Chondrocyte (in vitro differentiated cells): ENCODE measurements at regions not wholly inside any gene's neighbourhood (a gene's known extent, or its start where the extent isn't known, plus 50 kb on each side); places are given as distances from the start of the nearest gene placed in this dataset.
"Not testable (repeated sequence)": the region's sequence is repeated elsewhere in the genome, so short reads cannot be mapped to it uniquely, and the experiment has no call there.

Experiments
- DNase-seq: peaks from one replicate; pipeline ENCODE4 v3.0.0; 2021; ENCODE audit warnings: mixed read lengths, low spot score
- H3K27ac Mint-ChIP-seq: one replicate; pipeline ENCODE4 v1.8.0; 2021; ENCODE audit warnings: mild to moderate bottlenecking, moderate library complexity, mixed read lengths; ENCODE audit not compliant: unreplicated experiment
- H3K27me3 Mint-ChIP-seq: 2 replicates; pipeline ENCODE4 v1.8.0; 2021; ENCODE audit warnings: low read depth, mixed read lengths
- H3K36me3 Mint-ChIP-seq: 2 replicates; pipeline ENCODE4 v1.8.0; 2021; ENCODE audit warnings: low read depth, mixed read lengths
- H3K4me1 Mint-ChIP-seq: 2 replicates; pipeline ENCODE4 v1.8.0; 2021; ENCODE audit warnings: low read depth, mild to moderate bottlenecking, mixed read lengths
- H3K4me3 Mint-ChIP-seq: one replicate; pipeline ENCODE4 v1.8.0; 2021; ENCODE audit warnings: mild to moderate bottlenecking, moderate library complexity, mixed read lengths; ENCODE audit not compliant: unreplicated experiment
- H3K9me3 Mint-ChIP-seq: 2 replicates; pipeline ENCODE4 v1.8.0; 2021; ENCODE audit warnings: low read depth, mixed read lengths
- TF ChIP-seq, protein P1 (sequence below): fragments of 200-600 bp; sonication (generic); IDR thresholded peaks from 2 replicates; pipeline ENCODE4 v1.5.0; 2021; ENCODE audit warnings: antibody characterized with exemption, mild to moderate bottlenecking, moderate library complexity

DNA sequence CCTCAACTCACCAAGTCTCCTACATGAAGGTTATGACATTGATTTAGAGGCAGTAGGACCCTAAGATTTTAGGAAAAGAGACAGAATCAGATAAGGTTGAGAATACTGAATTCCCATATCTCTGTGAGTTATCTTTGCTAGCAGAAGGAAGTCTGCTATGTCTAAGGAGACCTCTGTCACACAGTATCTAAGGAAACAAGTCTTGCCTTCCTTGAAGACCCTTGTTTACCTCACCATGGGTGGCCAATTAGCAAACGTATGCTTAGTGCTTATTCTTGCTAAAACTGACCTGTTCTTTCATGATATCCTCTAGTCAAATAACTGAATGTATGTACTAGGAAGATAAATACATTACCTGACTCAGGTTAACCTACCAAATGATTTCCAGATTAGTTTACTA, 855.4 kb upstream of the SLITRK1 start:
- no peaks in the 10 kb centered on the region for H3K9me3 Mint-ChIP-seq
- no peak overlapping the region for H3K27ac Mint-ChIP-seq
- H3K4me3 Mint-ChIP-seq, result no peak overlapping the region
- H3K27me3 Mint-ChIP-seq, result peaks cover 13% of the 10 kb centered on the region
- H3K4me1 Mint-ChIP-seq, result no peaks in the 10 kb centered on the region
- peaks cover 1% of the 10 kb centered on the region for H3K36me3 Mint-ChIP-seq
- TF ChIP-seq, protein P1, sequence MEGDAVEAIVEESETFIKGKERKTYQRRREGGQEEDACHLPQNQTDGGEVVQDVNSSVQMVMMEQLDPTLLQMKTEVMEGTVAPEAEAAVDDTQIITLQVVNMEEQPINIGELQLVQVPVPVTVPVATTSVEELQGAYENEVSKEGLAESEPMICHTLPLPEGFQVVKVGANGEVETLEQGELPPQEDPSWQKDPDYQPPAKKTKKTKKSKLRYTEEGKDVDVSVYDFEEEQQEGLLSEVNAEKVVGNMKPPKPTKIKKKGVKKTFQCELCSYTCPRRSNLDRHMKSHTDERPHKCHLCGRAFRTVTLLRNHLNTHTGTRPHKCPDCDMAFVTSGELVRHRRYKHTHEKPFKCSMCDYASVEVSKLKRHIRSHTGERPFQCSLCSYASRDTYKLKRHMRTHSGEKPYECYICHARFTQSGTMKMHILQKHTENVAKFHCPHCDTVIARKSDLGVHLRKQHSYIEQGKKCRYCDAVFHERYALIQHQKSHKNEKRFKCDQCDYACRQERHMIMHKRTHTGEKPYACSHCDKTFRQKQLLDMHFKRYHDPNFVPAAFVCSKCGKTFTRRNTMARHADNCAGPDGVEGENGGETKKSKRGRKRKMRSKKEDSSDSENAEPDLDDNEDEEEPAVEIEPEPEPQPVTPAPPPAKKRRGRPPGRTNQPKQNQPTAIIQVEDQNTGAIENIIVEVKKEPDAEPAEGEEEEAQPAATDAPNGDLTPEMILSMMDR, result no peak
- DNase-seq, result no peak

DNA sequence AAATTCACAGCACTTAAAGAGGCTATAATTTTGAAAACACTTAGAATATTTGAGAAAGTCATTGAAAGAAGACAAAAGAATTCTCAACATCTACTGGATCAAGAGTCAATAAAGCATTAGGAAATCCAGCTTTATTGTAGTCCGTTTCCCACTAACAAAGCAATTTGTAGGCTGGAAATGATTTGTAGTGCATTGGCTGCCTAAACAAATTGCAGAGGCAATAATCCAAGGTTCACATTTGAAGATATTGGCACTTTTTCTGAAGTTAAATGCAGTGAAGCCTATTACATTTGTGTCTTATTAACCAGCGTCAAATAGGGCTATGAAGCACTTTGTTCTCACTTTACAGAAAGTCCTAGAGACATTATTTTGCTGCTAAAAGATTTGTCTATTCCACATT, 848.1 kb upstream of the SLITRK1 start:
- Mint-ChIP-seq H3K4me3 (no peak overlapping the region), H3K27ac (no peak overlapping the region)

DNA sequence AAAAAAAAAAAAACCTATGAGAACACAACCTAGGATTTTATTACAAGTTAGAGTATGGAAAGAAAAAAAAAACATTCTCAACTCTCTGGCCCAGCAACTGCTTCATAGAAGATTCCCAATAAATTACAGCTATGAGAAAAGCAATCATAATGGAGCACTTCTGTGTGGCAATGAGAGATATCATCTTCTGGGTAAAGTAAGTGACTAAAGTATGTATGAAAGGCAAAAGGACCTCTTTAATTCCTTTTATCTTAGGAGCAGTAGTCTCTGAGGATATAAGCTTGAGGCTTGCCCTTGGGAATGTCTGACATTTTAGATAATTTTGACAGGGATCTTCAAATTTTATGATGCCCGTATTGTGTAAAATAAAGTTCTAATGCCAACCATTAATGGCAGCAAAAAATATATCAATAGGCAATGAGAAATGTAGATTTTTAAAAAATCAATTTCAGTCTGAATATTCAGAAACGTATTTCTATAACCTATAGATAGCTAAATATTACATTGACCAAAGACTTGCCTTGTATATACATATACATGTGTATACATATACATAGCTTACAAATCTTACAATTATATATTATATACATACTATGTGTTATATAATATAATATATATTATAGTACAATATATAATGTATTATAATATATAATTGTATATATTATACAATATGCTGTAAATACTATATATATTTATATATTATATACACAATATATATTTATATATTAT, 823.9 kb upstream of the SLITRK1 start:
- H3K9me3 Mint-ChIP-seq, result no peaks in the 10 kb centered on the region
- no peaks in the 10 kb centered on the region for H3K36me3 Mint-ChIP-seq
- TF ChIP-seq, protein P1, result no peak
- H3K4me1 Mint-ChIP-seq, result peaks cover 20% of the 10 kb centered on the region
- no peak overlapping the region for H3K27ac Mint-ChIP-seq
- no peak for DNase-seq
- no peak overlapping the region for H3K4me3 Mint-ChIP-seq
- H3K27me3 Mint-ChIP-seq, result no peaks in the 10 kb centered on the region

More for the DNA sequence above, 848.1 kb upstream of the SLITRK1 start:
- Mint-ChIP-seq H3K9me3 (no peaks in the 10 kb centered on the region), H3K27me3 (peaks cover 4% of the 10 kb centered on the region), H3K4me1 (no peaks in the 10 kb centered on the region), H3K36me3 (peaks cover 1% of the 10 kb centered on the region)
- TF ChIP-seq, protein P1, result no peak
- no peak for DNase-seq

DNA sequence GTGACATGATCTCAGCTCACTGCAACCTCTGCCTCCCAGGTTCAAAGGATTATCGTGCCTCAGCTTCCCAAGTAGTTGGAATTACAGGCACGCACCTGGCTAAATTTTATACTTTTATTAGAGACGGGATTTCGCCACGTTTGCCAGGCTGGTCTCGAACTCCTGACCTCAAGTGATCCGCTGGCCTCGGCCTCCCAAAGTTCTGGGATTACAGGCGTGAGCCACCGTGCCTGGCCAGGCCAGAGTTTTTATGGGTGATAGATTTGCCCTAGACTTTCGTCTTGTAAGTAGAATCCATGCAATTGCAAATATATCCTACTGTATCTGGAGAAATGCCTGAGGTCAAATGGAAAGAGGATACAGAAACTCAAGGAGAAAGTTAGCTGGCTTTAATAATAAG, 819.9 kb upstream of the SLITRK1 start:
- no peak overlapping the region for H3K27ac Mint-ChIP-seq

GRCh38 chr13:84697591-84697990, 815.3 kb upstream of the SLITRK1 start:
- H3K9me3 Mint-ChIP-seq, H3K4me1 Mint-ChIP-seq, H3K27ac Mint-ChIP-seq, H3K4me3 Mint-ChIP-seq, H3K27me3 Mint-ChIP-seq, DNase-seq, H3K36me3 Mint-ChIP-seq: not testable (repeated sequence)

More for the DNA sequence above, 819.9 kb upstream of the SLITRK1 start:
- no peaks in the 10 kb centered on the region for H3K36me3 Mint-ChIP-seq
- no peak for DNase-seq
- no peaks in the 10 kb centered on the region for H3K27me3 Mint-ChIP-seq
- H3K4me3 Mint-ChIP-seq, result no peak overlapping the region
- TF ChIP-seq, protein P1, result no peak
- H3K4me1 Mint-ChIP-seq, result peaks cover 20% of the 10 kb centered on the region
- no peaks in the 10 kb centered on the region for H3K9me3 Mint-ChIP-seq

- TF ChIP-seq, protein P1, result no peak
- H3K27ac Mint-ChIP-seq, result no peak overlapping the region
- no peaks in the 10 kb centered on the region for H3K4me1 Mint-ChIP-seq
- no peaks in the 10 kb centered on the region for H3K36me3 Mint-ChIP-seq
- no peak for DNase-seq
- peaks cover 4% of the 10 kb centered on the region for H3K27me3 Mint-ChIP-seq
- H3K4me3 Mint-ChIP-seq, result no peak overlapping the region
- H3K9me3 Mint-ChIP-seq, result peaks cover 6% of the 10 kb centered on the region
Measured at GRCh38 chr13:84686973-84687372, 804.7 kb upstream of the SLITRK1 start.
